ENCODE measurements at regions not wholly inside any gene's neighbourhood (a gene's known extent, or its start where the extent isn't known, plus 50 kb on each side); places are given as distances from the start of the nearest gene placed in this dataset.

GRCh38 chr11:43574949-43575912 lies 105.3 kb upstream of the HSD17B12 start:
- Histone ChIP-seq H3K36me3 (ENCODE audit: control insufficient read depth, insufficient read depth, low read length) (no peaks in the 10 kb centered on the region), H3K4me1 (peaks cover 2% of the 10 kb centered on the region), H3K4me3 (ENCODE audit: low read depth, low read length) (no peak overlapping the region), H3K27ac (no peak overlapping the region), H3K27me3 (ENCODE audit: control insufficient read depth, insufficient read depth, low read length) (no peaks in the 10 kb centered on the region), H3K9ac (no peak overlapping the region), H3K9me3 (ENCODE audit: control insufficient read depth, low read length) (no peaks in the 10 kb centered on the region), H3K4me2 (ENCODE audit: low read length) (no peak overlapping the region), H2AFZ (peak overlapping the region; percentile 11), H3K79me2 (no peaks in the 10 kb centered on the region)
- no peak for TF ChIP-seq CTCF (IDR thresholded peaks at IDR 0.05)

- TF ChIP-seq CTCF (IDR thresholded peaks at IDR 0.05) = no peak
- no peak overlapping the region for H3K4me2 ChIP-seq (ENCODE audit: low read length)
- H3K4me3 ChIP-seq (ENCODE audit: low read depth, low read length) = no peak overlapping the region
- no peaks in the 10 kb centered on the region for H3K27me3 ChIP-seq (ENCODE audit: control insufficient read depth, insufficient read depth, low read length)
- H2AFZ ChIP-seq = no peak overlapping the region
- H3K4me1 ChIP-seq = peaks cover 2% of the 10 kb centered on the region
- H3K36me3 ChIP-seq (ENCODE audit: control insufficient read depth, insufficient read depth, low read length) = no peaks in the 10 kb centered on the region
- H3K79me2 ChIP-seq = no peaks in the 10 kb centered on the region
- H3K9me3 ChIP-seq (ENCODE audit: control insufficient read depth, low read length) = no peaks in the 10 kb centered on the region
- H3K27ac ChIP-seq = no peak overlapping the region
- H3K9ac ChIP-seq = no peak overlapping the region
These were observed 104.6 kb upstream of the HSD17B12 start for GRCh38 chr11:43575913-43576310.

GRCh38 chr11:43576320-43576802 lies 104.2 kb upstream of the HSD17B12 start:
- TF ChIP-seq CTCF (IDR thresholded peaks at IDR 0.05) = no peak
- Histone ChIP-seq H3K9ac (no peak overlapping the region), H2AFZ (no peak overlapping the region), H3K4me1 (peaks cover 2% of the 10 kb centered on the region), H3K9me3 (ENCODE audit: control insufficient read depth, low read length) (no peaks in the 10 kb centered on the region), H3K27ac (no peak overlapping the region), H3K4me2 (ENCODE audit: low read length) (no peak overlapping the region), H3K4me3 (ENCODE audit: low read depth, low read length) (no peak overlapping the region), H3K36me3 (ENCODE audit: control insufficient read depth, insufficient read depth, low read length) (no peaks in the 10 kb centered on the region), H3K79me2 (no peaks in the 10 kb centered on the region), H3K27me3 (ENCODE audit: control insufficient read depth, insufficient read depth, low read length) (no peaks in the 10 kb centered on the region)

GRCh38 chr11:43576803-43577521 lies 103.6 kb upstream of the HSD17B12 start:
- no peak overlapping the region for H3K4me2 ChIP-seq (ENCODE audit: low read length)
- no peak overlapping the region for H3K27ac ChIP-seq
- no peaks in the 10 kb centered on the region for H3K36me3 ChIP-seq (ENCODE audit: control insufficient read depth, insufficient read depth, low read length)
- H3K79me2 ChIP-seq = no peaks in the 10 kb centered on the region
- H3K4me1 ChIP-seq = peaks cover 2% of the 10 kb centered on the region
- no peak for TF ChIP-seq CTCF (IDR thresholded peaks at IDR 0.05)
- H3K27me3 ChIP-seq (ENCODE audit: control insufficient read depth, insufficient read depth, low read length) = no peaks in the 10 kb centered on the region
- H3K9ac ChIP-seq = no peak overlapping the region
- H2AFZ ChIP-seq = no peak overlapping the region
- H3K9me3 ChIP-seq (ENCODE audit: control insufficient read depth, low read length) = no peaks in the 10 kb centered on the region
- H3K4me3 ChIP-seq (ENCODE audit: low read depth, low read length) = no peak overlapping the region

Measured in parathyroid adenoma (tissue), 2 donors.